HL-60 (cell line): ENCODE measurements at regions not wholly inside any gene's neighbourhood (a gene's known extent, or its start where the extent isn't known, plus 50 kb on each side); places are given as distances from the start of the nearest gene placed in this dataset.

Source experiments
- CTCF ChIP-seq: IDR thresholded peaks from one replicate; pipeline ENCODE4 v1.5.1; 2011; ENCODE audit warnings: low read length, control low read depth, inconsistent platforms; ENCODE audit not compliant: insufficient read depth
- GABPA ChIP-seq: IDR thresholded peaks from 2 replicates; pipeline ENCODE4 v1.6.1; 2012; ENCODE audit warnings: low read depth
- POLR2AphosphoS5 ChIP-seq: IDR thresholded peaks from 2 replicates; pipeline ENCODE4 v1.6.1; 2012; ENCODE audit warnings: low read depth
- SPI1 ChIP-seq: IDR thresholded peaks from 2 replicates; pipeline ENCODE4 v1.6.1; 2012; ENCODE audit warnings: low read depth, mild to moderate bottlenecking, borderline replicate concordance

- no peak for TF ChIP-seq CTCF
- no peak for TF ChIP-seq GABPA
- no peak for TF ChIP-seq POLR2AphosphoS5
- no peak for TF ChIP-seq SPI1
Observed at GRCh38 chr18:22293417-22293816, 124.0 kb downstream of the GATA6 start.
